ENCODE measurements at regions not wholly inside any gene's neighbourhood (a gene's known extent, or its start where the extent isn't known, plus 50 kb on each side); places are given as distances from the start of the nearest gene placed in this dataset.

GRCh38 chr3:168362661-168363247 lies 267.0 kb upstream of the GOLIM4 start:
- Histone ChIP-seq H3K27ac (ENCODE audit: low read depth, low read length) (no peak overlapping the region), H2AFZ (ENCODE audit: low read length) (no peak overlapping the region), H3K79me2 (ENCODE audit: insufficient read depth, low read length) (no peaks in the 10 kb centered on the region), H3K9me3 (ENCODE audit: low read depth, low read length) (no peaks in the 10 kb centered on the region), H3K4me2 (ENCODE audit: insufficient read depth, low read length) (no peak overlapping the region), H3K27me3 (ENCODE audit: insufficient read depth, low read length) (no peaks in the 10 kb centered on the region), H3K4me3 (ENCODE audit: insufficient read depth, low read length) (no peak overlapping the region), H3K4me1 (ENCODE audit: insufficient read depth, low read length) (no peaks in the 10 kb centered on the region), H3K36me3 (ENCODE audit: insufficient read depth, low read length) (no peaks in the 10 kb centered on the region), H4K20me1 (ENCODE audit: insufficient read depth, low read length) (no peaks in the 10 kb centered on the region)
- DNase-seq (ENCODE audit: insufficient read length, low spot score, missing footprints) = no peak
- TF ChIP-seq CTCF (IDR thresholded peaks at IDR 0.05; ENCODE audit: extremely low read depth, low read depth, low read length) = no peak

- no peak for DNase-seq (ENCODE audit: insufficient read length, low spot score, missing footprints)
- H3K79me2 ChIP-seq (ENCODE audit: insufficient read depth, low read length) = no peaks in the 10 kb centered on the region
- no peak overlapping the region for H3K4me3 ChIP-seq (ENCODE audit: insufficient read depth, low read length)
- H4K20me1 ChIP-seq (ENCODE audit: insufficient read depth, low read length) = no peaks in the 10 kb centered on the region
- H3K4me1 ChIP-seq (ENCODE audit: insufficient read depth, low read length) = no peaks in the 10 kb centered on the region
- TF ChIP-seq CTCF (IDR thresholded peaks at IDR 0.05; ENCODE audit: extremely low read depth, low read depth, low read length) = no peak
- no peak overlapping the region for H2AFZ ChIP-seq (ENCODE audit: low read length)
- H3K36me3 ChIP-seq (ENCODE audit: insufficient read depth, low read length) = no peaks in the 10 kb centered on the region
- H3K27ac ChIP-seq (ENCODE audit: low read depth, low read length) = no peak overlapping the region
- no peaks in the 10 kb centered on the region for H3K27me3 ChIP-seq (ENCODE audit: insufficient read depth, low read length)
- H3K4me2 ChIP-seq (ENCODE audit: insufficient read depth, low read length) = no peak overlapping the region
- no peaks in the 10 kb centered on the region for H3K9me3 ChIP-seq (ENCODE audit: low read depth, low read length)
Measured at GRCh38 chr3:168362156-168362555, 266.4 kb upstream of the GOLIM4 start.

- H4K20me1 ChIP-seq (ENCODE audit: insufficient read depth, low read length) = no peaks in the 10 kb centered on the region
- no peaks in the 10 kb centered on the region for H3K27me3 ChIP-seq (ENCODE audit: insufficient read depth, low read length)
- no peak overlapping the region for H3K27ac ChIP-seq (ENCODE audit: low read depth, low read length)
- no peaks in the 10 kb centered on the region for H3K4me1 ChIP-seq (ENCODE audit: insufficient read depth, low read length)
- no peak overlapping the region for H3K4me3 ChIP-seq (ENCODE audit: insufficient read depth, low read length)
- H3K4me2 ChIP-seq (ENCODE audit: insufficient read depth, low read length) = no peak overlapping the region
- H2AFZ ChIP-seq (ENCODE audit: low read length) = no peak overlapping the region
- TF ChIP-seq CTCF (IDR thresholded peaks at IDR 0.05; ENCODE audit: extremely low read depth, low read depth, low read length) = no peak
- DNase-seq (ENCODE audit: insufficient read length, low spot score, missing footprints) = no peak
- no peaks in the 10 kb centered on the region for H3K9me3 ChIP-seq (ENCODE audit: low read depth, low read length)
- no peaks in the 10 kb centered on the region for H3K79me2 ChIP-seq (ENCODE audit: insufficient read depth, low read length)
- no peaks in the 10 kb centered on the region for H3K36me3 ChIP-seq (ENCODE audit: insufficient read depth, low read length)
Measured at GRCh38 chr3:168360993-168361392, 265.3 kb upstream of the GOLIM4 start.

- no peak for TF ChIP-seq CTCF (IDR thresholded peaks at IDR 0.05; ENCODE audit: extremely low read depth, low read depth, low read length)
Measured at GRCh38 chr3:168342946-168343850, 247.5 kb upstream of the GOLIM4 start.

More at GRCh38 chr3:168342946-168343850, 247.5 kb upstream of the GOLIM4 start:
- no peaks in the 10 kb centered on the region for H3K9me3 ChIP-seq (ENCODE audit: low read depth, low read length)
- no peak overlapping the region for H3K27ac ChIP-seq (ENCODE audit: low read depth, low read length)
- H2AFZ ChIP-seq (ENCODE audit: low read length) = no peak overlapping the region
- H3K79me2 ChIP-seq (ENCODE audit: insufficient read depth, low read length) = no peaks in the 10 kb centered on the region
- no peak for DNase-seq (ENCODE audit: insufficient read length, low spot score, missing footprints)
- H3K27me3 ChIP-seq (ENCODE audit: insufficient read depth, low read length) = no peaks in the 10 kb centered on the region
- no peaks in the 10 kb centered on the region for H3K4me1 ChIP-seq (ENCODE audit: insufficient read depth, low read length)
- no peak overlapping the region for H3K4me2 ChIP-seq (ENCODE audit: insufficient read depth, low read length)
- H3K36me3 ChIP-seq (ENCODE audit: insufficient read depth, low read length) = no peaks in the 10 kb centered on the region
- H3K4me3 ChIP-seq (ENCODE audit: insufficient read depth, low read length) = no peak overlapping the region
- no peaks in the 10 kb centered on the region for H4K20me1 ChIP-seq (ENCODE audit: insufficient read depth, low read length)
